HTR-8/SVneo (cell line): ENCODE measurements at regions not wholly inside any gene's neighbourhood (a gene's known extent, or its start where the extent isn't known, plus 50 kb on each side); places are given as distances from the start of the nearest gene placed in this dataset.
"Not testable (repeated sequence)": the region's sequence is repeated elsewhere in the genome, so short reads cannot be mapped to it uniquely, and the experiment has no call there.

Source experiments
- DNase-seq: peaks from one replicate; pipeline ENCODE4 v3.0.0; 2011; ENCODE audit warnings: low spot score, mixed read lengths; ENCODE audit not compliant: insufficient read length
- FAIRE-seq: peaks from 2 replicates; lab custom pipeline; 2011; peaks lifted over from hg19 to GRCh38; lab: Jason Lieb, UNC

DNA sequence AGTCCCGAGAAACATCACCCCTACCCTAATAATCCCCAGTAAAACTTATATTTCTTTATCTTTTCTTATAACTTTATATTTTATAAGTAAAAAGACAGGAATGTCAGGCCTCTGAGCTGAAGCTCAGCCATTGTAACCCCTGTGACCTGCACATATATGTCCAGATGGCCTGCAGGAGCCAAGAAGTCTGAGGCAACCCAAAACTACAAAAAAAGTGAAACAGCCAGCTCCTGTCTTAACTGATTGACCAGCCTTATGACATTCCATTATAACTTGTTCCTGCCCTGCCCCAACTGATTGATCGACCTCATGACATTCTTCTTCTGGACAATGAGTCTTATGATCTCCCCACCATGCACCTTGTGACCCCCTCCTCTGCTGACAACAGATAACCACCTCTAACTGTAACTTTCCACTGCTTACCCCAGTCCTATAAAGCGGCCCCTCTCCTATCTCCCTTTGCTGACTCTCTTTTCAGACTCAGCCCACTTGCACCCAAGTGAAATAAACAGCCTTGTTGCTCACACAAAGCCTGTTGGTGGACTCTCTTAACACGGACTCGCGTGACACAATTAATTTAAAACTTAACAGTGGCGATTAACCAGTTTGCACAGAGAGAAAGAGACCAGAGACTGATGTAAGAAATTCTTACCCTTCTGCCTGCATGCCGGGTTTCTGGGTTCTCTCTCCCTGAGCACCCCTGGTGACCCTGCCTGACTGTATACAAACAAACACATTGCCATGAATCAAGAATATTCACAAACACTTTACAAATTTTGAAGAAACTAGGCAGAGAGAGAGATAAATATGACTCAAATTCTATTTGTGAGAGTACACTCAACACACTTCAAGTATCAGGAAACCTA is 1109.2 kb upstream of the TMEM132C start:
- not testable (repeated sequence) for FAIRE-seq, DNase-seq

DNA sequence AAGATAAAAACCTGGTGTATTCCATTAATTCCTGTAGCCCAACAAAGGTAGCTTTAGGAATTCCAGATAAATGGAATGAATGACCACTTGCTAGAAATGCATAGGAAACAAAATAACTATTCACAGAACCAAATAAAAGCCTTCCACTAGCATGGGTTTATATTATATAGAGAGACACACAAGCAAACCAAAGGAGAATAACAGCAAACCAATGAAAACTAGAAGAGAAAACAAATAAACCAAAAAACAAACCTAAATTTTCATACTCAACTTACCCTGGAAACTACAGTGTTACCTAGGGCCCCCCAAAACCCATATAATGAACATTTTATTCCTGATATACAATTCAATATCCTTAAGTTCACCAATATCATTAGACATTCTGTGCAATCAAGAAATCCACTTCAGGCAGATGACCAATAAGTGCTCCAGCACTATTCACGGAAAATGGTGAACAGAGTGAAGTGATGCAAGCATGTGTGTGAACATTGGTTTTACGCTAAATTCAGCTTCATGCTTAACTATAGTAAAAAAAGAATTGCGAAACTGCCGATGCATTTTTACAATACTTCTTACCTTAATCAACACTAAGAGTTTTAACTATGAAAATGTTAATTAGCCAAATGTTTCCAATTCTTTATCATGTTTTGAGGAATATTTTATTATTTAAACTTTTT is 1108.4 kb upstream of the TMEM132C start:
- FAIRE-seq = no peak
- DNase-seq = no peak

DNA sequence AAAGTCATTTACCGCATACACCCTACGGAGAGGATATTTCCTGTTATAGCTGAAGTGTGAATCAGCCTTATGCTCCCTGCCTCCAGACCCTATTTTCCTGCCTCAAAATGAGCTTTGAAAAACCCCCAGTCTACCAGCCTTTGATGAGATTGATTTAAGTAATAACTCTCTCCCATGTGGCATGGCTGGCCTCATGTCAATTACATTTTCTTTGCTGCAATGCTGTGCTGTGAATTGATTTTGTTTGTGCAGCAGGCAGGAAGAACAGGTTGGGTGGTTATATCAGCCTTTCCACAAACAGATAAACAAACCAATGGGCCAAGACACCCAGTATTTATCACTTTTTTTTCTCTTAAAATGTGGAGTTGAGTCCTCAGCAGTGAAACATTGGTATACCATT is 1105.5 kb upstream of the TMEM132C start:
- FAIRE-seq (no peak), DNase-seq (no peak)

DNA sequence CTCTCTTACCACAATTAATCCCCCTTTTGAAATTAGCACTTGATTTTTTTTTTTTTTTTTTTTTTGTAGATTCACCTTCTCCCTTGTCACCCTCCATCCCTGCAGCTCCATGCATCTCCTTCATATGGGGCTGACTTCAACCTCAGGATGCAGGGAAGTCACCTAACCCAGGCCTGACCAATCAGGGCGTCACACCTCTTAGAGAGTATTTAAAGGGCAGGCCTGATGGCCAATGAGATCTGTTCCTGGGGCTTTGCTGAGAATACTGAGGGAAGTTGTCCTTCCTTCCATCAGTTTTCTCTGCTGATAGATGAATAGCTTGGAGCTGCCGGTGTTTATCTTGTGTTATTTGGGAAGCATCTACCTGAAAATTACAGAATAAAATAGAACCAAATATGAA is 1104.7 kb upstream of the TMEM132C start:
- FAIRE-seq (no peak), DNase-seq (no peak)

DNA sequence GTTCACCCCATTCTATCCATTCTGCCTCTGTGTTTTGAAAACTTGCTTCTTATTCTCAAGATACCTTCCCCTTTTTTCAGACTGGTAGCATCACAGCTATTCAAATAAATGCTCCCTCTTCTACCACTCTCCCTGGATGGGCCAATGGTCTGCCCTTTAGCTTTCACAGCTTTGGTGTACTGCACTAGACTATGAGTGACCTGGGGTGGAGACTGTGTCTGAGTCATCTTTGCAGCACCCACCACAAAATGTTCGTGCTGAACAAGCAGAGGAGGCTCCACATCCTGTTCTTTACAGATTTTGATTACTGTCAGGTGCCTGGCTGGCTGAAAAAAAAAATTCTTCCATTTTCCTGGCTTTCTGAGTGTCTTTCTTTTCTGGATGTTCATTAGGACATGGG is 1104.1 kb upstream of the TMEM132C start:
- DNase-seq (peak; percentile 10), FAIRE-seq (no peak)

DNA sequence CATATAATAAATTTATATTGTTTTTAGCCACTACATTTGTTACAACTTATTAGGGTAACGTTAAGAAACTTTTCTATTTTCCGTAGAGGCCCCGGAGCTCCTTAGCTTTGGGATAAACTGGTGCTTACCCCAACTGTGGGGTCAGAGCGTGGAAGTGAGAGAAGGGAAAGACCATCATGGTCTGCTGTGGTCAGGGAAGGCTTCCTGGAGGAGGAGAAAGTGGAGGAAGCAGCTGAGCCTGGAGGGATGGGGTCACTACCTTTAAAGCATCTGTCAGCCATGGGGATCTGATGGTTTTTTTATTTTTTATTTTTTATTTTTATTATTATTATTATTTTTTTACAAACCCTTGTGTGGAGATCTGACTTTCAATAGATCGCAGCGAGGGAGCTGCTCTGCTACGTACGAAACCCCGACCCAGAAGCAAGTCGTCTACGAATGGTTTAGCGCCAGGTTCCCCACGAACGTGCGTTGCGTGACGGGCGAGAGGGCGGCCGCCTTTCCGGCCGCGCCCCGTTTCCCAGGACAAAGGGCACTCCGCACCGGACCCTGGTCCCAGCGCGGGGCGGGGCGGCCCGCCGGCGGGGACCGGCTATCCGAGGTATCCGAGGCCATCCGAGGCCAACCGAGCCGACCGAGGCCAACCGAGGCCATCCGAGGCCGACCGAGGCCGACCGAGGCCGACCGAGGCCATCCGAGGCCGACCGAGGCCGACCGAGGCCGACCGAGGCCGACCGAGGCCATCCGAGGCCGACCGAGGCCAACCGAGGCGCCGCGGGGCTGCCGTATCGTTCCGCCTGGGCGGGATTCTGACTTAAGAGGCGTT is 1101.2 kb upstream of the TMEM132C start:
- DNase-seq (no peak), FAIRE-seq (no peak)

DNA sequence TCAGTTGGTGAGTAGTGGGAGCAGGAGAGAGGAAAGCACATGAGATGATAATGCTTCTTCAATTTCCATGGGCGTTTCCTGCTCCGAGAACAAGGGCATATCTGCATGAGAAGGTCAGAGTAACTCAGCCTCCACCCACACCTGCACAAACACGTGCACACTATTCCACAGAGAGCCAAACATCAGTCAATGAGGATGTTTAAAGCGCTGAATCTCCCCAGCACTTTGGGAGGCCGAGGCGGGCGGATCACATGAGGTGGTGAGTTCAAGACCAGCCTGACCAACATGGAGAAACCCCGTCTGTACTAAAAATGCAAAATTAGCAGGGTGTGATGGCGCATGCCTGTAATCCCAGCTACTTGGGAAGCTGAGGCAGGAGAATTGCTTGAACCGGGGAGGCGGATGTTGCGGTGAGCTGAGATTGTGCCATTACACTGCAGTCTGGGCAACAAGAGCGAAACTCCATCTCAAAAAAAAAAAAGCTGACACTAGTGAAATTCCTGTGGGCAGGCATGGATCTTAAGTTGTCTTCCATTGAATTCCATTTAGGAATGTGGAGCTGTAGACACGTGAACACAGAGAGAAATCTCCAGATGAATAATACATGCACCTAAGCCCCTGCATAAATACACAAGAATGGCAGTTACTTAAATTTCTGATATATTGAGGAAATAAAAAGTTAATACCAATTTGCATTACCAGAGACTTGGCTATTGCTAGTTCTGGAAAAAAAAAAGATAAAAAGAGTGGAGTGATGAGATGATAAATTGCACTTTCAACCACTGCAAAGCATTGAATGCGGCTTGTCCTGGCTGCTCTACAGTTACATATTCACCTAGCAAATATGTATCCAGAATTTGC is 1097.4 kb upstream of the TMEM132C start:
- FAIRE-seq = no peak
- DNase-seq = no peak

DNA sequence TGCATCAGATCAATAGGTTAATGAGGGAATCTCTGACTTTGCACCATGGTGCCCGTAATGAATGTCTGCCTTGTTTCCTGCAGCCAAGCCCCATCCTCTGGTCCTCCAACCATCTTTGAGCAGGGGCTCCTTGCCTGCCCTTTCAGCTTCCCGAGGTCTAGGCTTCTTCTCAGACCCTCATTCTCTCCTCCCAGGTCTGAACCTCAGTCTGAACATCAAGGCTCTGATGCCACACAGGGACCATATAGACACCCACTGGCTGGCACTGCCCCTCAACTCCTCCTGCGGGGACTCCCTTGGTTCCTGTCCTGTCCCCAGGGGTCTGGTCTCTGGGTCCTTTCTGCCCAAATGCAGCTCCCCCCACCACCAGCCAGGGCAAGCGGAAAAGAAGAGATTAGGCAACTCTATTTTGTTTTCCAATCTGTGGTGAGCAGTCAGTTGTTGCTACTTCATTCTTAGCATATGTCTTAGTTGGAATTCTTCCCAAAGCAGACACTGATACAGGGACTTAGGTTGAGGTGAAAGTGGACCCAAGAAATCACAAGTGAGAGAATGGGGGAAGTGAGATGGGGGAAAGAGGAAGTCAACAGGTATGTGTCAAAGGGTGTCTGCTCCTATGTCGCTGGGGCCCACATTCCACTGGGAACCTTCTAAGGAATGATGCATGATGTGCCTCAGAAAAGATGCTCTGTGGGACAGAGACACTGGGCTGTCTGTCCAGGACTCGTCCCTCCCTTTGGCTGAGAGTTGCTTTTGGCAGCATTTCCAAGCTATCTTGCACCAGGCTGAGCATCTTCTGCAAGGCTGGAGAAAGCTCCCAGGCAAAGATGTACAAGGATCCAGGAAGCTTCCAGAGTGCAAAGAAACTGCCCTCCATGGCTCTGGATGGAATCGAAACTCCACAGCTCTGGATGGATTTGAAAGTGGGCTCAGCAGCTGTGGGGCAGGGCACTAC is 1096.5 kb upstream of the TMEM132C start:
- DNase-seq (no peak), FAIRE-seq (no peak)

DNA sequence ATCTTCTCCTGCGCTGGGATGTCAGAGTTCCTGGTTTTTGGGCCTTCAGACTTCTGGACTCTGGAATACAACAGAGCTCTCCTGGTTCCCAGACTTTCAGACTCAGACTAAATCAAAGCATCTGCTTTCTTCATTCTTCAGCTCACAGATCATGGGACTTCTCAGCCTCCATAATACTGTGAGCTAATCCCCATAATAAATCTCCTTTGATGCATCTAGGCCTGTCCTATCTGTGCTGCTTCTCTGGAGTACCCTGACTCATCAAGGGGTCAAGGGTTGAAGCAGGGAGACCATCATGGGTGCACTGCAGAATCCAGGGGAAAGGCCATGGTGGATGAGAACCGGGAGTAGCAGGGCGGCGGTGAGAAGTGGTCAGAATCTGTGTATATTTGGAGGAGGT is 1094.1 kb upstream of the TMEM132C start:
- DNase-seq = no peak
- FAIRE-seq = no peak

DNA sequence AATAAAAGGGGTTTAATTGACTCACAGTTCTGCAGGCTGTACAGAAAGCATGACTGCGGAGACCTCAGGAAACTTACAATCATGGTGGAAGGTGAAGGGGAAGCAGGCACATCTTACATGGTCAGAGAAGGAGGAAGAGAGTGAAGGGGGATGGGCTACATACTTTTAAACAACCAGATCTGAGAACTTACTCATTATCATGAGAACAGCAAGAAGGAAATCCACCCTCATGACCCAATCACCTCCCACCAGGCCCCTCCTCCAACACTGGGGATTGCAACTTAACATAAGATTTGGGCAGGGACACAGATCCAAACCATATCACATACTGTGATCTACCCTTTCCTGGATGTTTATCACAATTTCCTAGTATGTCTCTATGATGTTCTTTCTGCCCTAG is 1093.0 kb upstream of the TMEM132C start:
- not testable (repeated sequence) for FAIRE-seq, DNase-seq

DNA sequence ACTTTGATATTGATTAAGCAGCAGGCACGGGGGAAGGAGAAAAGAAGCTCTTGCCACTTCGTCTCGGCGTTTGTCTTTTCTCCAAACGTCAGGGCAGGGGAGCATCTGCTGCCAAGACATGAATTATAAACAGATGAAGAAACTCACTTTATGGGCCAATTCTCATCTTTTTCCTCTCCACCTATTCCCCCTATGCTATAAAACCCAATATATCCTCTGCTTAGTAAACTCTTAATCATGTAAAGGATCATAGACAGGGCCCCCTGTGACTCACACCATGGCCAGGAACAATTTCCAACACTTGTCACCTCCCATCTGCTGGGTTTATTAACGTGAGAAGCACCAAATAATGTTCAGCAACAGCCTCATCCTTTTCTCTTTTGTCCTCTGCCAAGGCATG is 1092.1 kb upstream of the TMEM132C start:
- FAIRE-seq (no peak), DNase-seq (no peak)

DNA sequence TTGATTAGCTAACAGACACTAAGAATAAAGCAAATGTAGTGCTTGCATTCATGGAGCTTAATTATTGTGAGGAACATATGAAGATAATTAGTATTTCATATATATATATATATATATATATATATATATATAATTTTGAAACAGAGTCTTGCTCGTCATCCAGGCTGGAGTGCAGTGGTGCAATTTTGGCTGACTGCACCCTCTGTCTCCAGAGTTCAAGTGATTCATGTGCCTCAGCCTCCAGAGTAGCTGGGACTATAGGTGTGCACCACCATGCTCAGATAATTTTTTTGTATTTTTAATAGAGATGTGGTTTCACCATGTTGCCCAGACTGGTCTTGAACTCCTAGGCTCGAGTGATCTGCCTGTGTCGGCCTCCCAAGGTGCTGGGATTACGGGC is 1091.6 kb upstream of the TMEM132C start:
- FAIRE-seq = no peak
- DNase-seq = no peak

DNA sequence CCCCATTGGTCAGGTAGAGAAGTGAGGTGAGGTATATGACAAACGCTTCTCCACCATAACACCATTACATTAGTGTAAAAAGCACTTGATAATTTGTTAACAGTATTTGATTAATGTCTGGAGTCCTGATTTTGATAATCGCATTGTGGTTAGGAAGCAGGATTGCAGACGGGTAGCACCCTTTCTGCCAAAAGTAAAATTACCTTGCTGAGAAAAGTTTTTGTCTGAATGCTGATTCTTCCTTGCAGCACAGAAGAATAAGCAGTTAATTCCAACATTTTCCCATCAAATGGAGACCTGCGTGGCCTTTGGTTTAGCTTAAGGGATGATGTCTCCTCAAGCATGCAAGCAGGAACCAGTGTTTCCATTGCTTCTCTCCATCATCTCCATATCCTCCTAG is 1090.2 kb upstream of the TMEM132C start:
- FAIRE-seq (no peak), DNase-seq (no peak)

DNA sequence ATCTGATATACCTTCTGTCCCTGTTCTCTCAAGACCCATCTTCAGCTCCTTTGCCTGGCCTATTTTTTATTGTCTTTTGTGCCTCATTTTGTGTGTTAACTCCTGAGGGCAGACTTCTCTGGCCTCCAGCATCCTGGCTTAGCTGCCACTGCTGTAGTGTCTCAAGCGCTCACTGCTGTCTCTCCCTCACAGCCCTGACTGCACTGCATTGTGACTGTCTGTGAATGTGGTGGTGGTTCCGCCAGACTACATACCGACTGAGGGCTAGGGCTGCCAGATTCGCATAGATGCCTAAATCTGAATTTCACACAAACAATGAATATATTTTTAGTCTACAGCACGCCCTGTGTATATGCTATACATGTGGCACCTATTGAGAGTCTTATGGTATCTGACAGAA is 1088.9 kb upstream of the TMEM132C start:
- FAIRE-seq (no peak), DNase-seq (no peak)

DNA sequence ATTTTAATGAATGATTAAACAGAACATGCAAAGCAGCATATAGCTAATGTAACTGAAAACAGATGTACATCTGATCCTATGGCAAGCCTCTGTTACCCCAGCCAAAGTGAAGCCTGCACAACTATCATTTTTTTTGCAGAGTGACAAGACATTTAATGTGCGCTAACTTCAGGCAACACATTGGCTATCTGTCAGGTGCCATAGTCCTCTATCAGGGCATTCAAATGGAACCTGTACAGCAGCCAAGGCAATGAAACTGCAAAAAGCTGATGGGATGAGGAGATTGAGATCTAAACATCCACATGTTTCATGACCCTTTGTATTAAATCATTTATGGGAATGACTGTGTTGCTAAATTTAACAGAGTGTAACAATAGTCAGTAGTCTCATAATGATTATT is 1088.5 kb upstream of the TMEM132C start:
- FAIRE-seq (no peak), DNase-seq (no peak)

DNA sequence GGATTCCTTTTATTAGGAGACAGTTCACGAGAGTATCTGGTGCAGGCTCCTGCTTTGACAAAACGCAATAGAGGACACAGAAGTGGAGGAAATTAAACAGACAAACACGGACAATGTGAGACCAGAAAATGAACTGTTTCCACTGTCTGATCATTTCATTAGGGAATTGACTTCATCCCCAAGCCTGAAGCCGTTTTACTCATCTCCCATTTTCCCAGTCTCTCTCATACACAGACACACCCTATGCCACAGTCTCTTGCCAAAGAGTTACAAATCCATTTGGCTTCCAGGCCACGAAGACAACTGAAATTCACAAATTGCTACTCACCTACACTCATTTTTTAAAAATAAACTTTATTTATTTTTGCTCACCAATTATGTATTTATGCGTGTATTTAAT is 1087.8 kb upstream of the TMEM132C start:
- FAIRE-seq (no peak), DNase-seq (no peak)

DNA sequence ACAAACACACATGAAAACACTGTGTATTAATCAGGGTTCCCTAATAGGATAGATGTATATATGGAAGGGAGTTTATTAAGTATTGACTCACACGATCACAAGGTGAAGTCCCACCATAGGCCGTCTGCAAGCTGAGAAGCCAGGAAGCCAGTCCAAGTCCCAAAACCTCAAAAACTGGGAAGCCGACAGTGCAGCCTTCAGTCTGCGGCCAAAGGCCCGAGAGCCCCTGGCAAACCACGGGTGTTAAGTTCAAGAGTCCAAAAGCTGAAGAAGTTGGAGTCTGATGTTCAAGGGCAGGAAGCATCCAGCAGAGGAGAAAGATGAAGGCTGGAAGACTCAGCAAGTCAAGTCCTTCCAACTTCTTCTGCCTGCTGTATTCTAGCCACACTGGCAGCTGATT is 1085.0 kb upstream of the TMEM132C start:
- FAIRE-seq = no peak

DNA sequence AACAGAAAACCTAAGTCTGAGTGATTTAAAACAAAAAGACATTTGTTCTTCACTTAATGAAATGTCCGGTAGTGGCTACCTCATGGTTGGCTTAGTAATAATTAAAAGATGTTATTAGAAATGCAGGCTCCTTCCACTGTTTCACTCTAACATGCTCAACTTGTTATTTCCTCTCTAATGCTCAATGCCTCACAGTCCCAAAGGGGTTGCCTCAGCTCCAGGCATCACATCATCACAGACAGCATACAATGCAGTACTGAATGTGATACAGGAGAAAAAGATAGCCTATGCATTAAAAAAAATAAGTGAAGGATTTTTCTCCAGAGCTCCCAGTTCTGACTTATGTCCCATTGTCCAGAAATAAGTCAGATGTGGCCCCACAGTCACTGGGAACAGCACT is 1077.0 kb upstream of the TMEM132C start:
- FAIRE-seq = no peak
- no peak for DNase-seq

More for the DNA sequence above, 1085.0 kb upstream of the TMEM132C start:
- no peak for DNase-seq

DNA sequence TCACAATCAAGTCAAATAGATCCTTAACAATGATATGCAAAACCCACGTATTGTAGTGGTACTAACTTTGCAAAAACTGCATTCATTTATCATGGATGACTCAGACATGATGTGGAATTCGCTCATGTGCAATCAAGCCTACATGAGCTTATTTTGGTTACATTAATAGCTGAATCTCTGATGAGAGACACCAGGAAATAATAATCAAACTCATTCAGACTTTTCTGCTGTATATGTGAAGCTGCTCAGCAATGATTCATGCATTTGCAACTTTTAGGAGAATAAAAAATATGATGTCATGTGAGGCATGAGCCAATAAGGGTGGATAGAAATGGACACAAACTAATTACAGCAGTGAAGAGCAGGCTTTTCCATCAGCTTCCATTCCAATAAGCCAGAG is 1075.8 kb upstream of the TMEM132C start:
- no peak for FAIRE-seq
- no peak for DNase-seq
